HCT116 (cell line): ENCODE measurements at regions not wholly inside any gene's neighbourhood (a gene's known extent, or its start where the extent isn't known, plus 50 kb on each side); places are given as distances from the start of the nearest gene placed in this dataset.

Source experiments
- ATAC-seq: fragments of 200-7000 bp; cut with Tn5 transposase; 2 replicates; pipeline ENCODE4 v1.9.1; 2020; ENCODE audit warnings: mild to moderate bottlenecking, moderate library complexity
- BruUV-seq: library from RNA; stranded (reverse); fragments of 400-500 nt; replicated peaks from 2 replicates; lab custom pipeline; 2021; lab: Mats Ljungman, UMichigan
- CTCF ChIA-PET: fragments of 300-600 bp; sonication (Branson Sonifier 250); formaldehyde crosslinking; loops from one replicate; lab custom pipeline; 2021; ENCODE audit warnings: antibody characterized with exemption; lab: Charles Lee
- POLR2A ChIA-PET: fragments of 300-600, 350-600 bp; sonication (Branson Sonifier 250); formaldehyde crosslinking; loops from one replicate; lab custom pipeline; 2021; ENCODE audit warnings: antibody characterized with exemption; lab: Charles Lee
- RAD21 ChIA-PET, 2 experiments: fragments of 300-600 bp; sonication (Branson Sonifier 250); formaldehyde crosslinking; loops; one replicate each; lab custom pipeline; 2023; ENCODE audit warnings: low total read pairs in 2 of 2; ENCODE audit not compliant: uncharacterized antibody in 2 of 2, unreplicated experiment in 2 of 2, low non-redundant PET in 1 of 2; lab: Charles Lee
- DNase-seq: peaks from one replicate; pipeline ENCODE4 v3.0.0-alpha.2; 2010; ENCODE audit warnings: low read depth, low spot score
- H2AFZ ChIP-seq: fragments of 200-600 bp; shearing (Covaris generic), sonication (generic); 2 replicates; pipeline ENCODE4 v1.6.1; 2017; ENCODE audit warnings: low read depth, mixed run types, mixed read lengths, antibody characterized with exemption, low read length; ENCODE audit not compliant: poor library complexity, severe bottlenecking
- H3K27ac ChIP-seq: 2 replicates; pipeline ENCODE4 v1.5.1; 2012; ENCODE audit warnings: low read depth, low read length
- H3K27me3 ChIP-seq: fragments of 200-600 bp; sonication (generic); 2 replicates; pipeline ENCODE4 v1.6.1; 2016; ENCODE audit warnings: mixed run types, low read length, mixed read lengths; ENCODE audit not compliant: insufficient read depth
- H3K36me3 ChIP-seq, 2 experiments: fragments of 200-500 bp in 1 of 2; fragments of 200-600 bp in 1 of 2; sonication (Bioruptor generic) in 1 of 2; sonication (generic) in 1 of 2; 2 replicates each; pipeline versions ENCODE4 v1.5.1 to v1.6.1; 2014 to 2016; ENCODE audit warnings: low read length in 2 of 2, inconsistent platforms in 1 of 2, mixed read lengths in 1 of 2, mixed run types in 1 of 2; ENCODE audit not compliant: insufficient read depth in 2 of 2, control insufficient read depth in 1 of 2
- H3K4me1 ChIP-seq, 2 experiments: fragments of 200-600 bp in 1 of 2; sonication (generic) in 1 of 2; 2 replicates each; pipeline versions ENCODE4 v1.5.1 to v1.6.1; 2012 to 2017; ENCODE audit warnings: low read length in 2 of 2, inconsistent platforms in 1 of 2, mild to moderate bottlenecking in 1 of 2, mixed read lengths in 1 of 2, mixed run types in 1 of 2, moderate library complexity in 1 of 2; ENCODE audit not compliant: insufficient read depth in 2 of 2, control insufficient read depth in 1 of 2
- H3K4me2 ChIP-seq: fragments of 200-600 bp; sonication (generic); 2 replicates; pipeline ENCODE4 v1.6.1; 2017; ENCODE audit warnings: mixed run types, low read length, mixed read lengths
- H3K4me3 ChIP-seq, 2 experiments: fragments of 200-600 bp in 1 of 2; sonication (generic) in 1 of 2; replicated peaks in 1 of 2; 2 replicates each; pipeline ENCODE4 v1.5.1; 2011 to 2016; ENCODE audit warnings: low read length in 2 of 2, control low read depth in 1 of 2, low read depth in 1 of 2, mild to moderate bottlenecking in 1 of 2, mixed read lengths in 1 of 2, mixed run types in 1 of 2
- H3K79me2 ChIP-seq: fragments of 200-600 bp; sonication (generic); 2 replicates; pipeline ENCODE4 v1.6.1; 2017; ENCODE audit warnings: mild to moderate bottlenecking, mixed run types, low read length, moderate library complexity, mixed read lengths; ENCODE audit not compliant: insufficient read depth
- H3K9ac ChIP-seq: fragments of 200-600 bp; sonication (generic); 2 replicates; pipeline ENCODE4 v1.6.1; 2016; ENCODE audit warnings: low read length, mixed read lengths
- H3K9me2 ChIP-seq: fragments of 200-600 bp; sonication (generic), shearing (Covaris generic); 2 replicates; pipeline ENCODE4 v1.6.1; 2017; ENCODE audit warnings: mixed run types, mild to moderate bottlenecking, moderate library complexity; ENCODE audit not compliant: insufficient read depth
- H3K9me3 ChIP-seq, 2 experiments: fragments of 200-500 bp in 1 of 2; fragments of 200-600 bp in 1 of 2; sonication (Bioruptor generic) in 1 of 2; sonication (generic) in 1 of 2; 2 replicates each; pipeline ENCODE4 v1.6.1; 2014 to 2017; ENCODE audit warnings: low read length in 2 of 2, mixed read lengths in 2 of 2, inconsistent platforms in 1 of 2, low read depth in 1 of 2, mild to moderate bottlenecking in 1 of 2, mixed run types in 1 of 2, moderate library complexity in 1 of 2; ENCODE audit not compliant: control insufficient read depth in 1 of 2, insufficient read depth in 1 of 2
- H4K20me1 ChIP-seq: fragments of 200-600 bp; sonication (generic), shearing (Covaris generic); 2 replicates; pipeline ENCODE4 v1.6.1; 2017; ENCODE audit warnings: mixed run types, mild to moderate bottlenecking, moderate library complexity; ENCODE audit not compliant: insufficient read depth
- CTCF ChIP-seq, 3 experiments: fragments of 200-600 bp in 1 of 3; sonication (generic) in 1 of 3; IDR thresholded peaks in 2 of 3; conservative IDR thresholded peaks in 1 of 3; 2 replicates each; pipeline ENCODE4 v1.5.1; 2012 to 2017; ENCODE audit warnings: low read depth in 2 of 3, low read length in 2 of 3, antibody characterized with exemption in 1 of 3, borderline replicate concordance in 1 of 3, control low read depth in 1 of 3, mild to moderate bottlenecking in 1 of 3, mixed read lengths in 1 of 3, mixed run types in 1 of 3, moderate library complexity in 1 of 3; ENCODE audit not compliant: insufficient read depth in 1 of 3
- EGR1 ChIP-seq: IDR thresholded peaks from 2 replicates; pipeline ENCODE4 v1.6.1; 2012; ENCODE audit warnings: low read depth
- EZH2 ChIP-seq: fragments of 200-600 bp; sonication (generic); IDR thresholded peaks from 2 replicates; pipeline ENCODE4 v1.6.1; 2017; ENCODE audit warnings: antibody characterized with exemption, mixed run types
- POLR2A ChIP-seq: IDR thresholded peaks from 2 replicates; pipeline ENCODE4 v1.7.0; 2011; ENCODE audit warnings: borderline replicate concordance; ENCODE audit not compliant: insufficient read depth, insufficient read length; ENCODE audit errors: extremely low read depth
- POLR2AphosphoS5 ChIP-seq: IDR thresholded peaks from 2 replicates; pipeline ENCODE4 v1.6.1; 2011; ENCODE audit warnings: mild to moderate bottlenecking, low read depth, low read length, moderate library complexity
- REST ChIP-seq: IDR thresholded peaks from 2 replicates; pipeline ENCODE4 v1.6.1; 2012; ENCODE audit warnings: low read depth
- SIN3A ChIP-seq: IDR thresholded peaks from 2 replicates; pipeline ENCODE4 v1.6.1; 2012; ENCODE audit warnings: low read depth
- SP1 ChIP-seq: IDR thresholded peaks from 2 replicates; pipeline ENCODE4 v1.6.1; 2012; ENCODE audit warnings: low read depth
- SRF ChIP-seq: IDR thresholded peaks from 2 replicates; pipeline ENCODE4 v1.6.1; 2012; ENCODE audit warnings: low read depth
- YY1 ChIP-seq: IDR thresholded peaks from 2 replicates; pipeline ENCODE4 v1.6.1; 2011; ENCODE audit warnings: low read length, low read depth, moderate library complexity, mild to moderate bottlenecking; ENCODE audit not compliant: insufficient replicate concordance; ENCODE audit errors: extremely low read depth
- ZFX ChIP-seq: fragments of 450-650 bp; IDR thresholded peaks from 2 replicates; pipeline ENCODE4 v1.6.1; 2017
- ZNF274 ChIP-seq: fragments of 200-500 bp; sonication (Bioruptor generic); IDR thresholded peaks from 2 replicates; pipeline ENCODE4 v1.6.1; 2014; ENCODE audit warnings: mild to moderate bottlenecking, low read depth, low read length, inconsistent platforms
- intact Hi-C: fragments of 100-400 bp; cut with micrococcal nuclease; formaldehyde crosslinking; loops from 2 replicates; pipeline ENCODE4 v1.10.0; 2022

GRCh38 chr3:1513662-1514061 is 420.8 kb downstream of the CNTN6 start:
- H3K4me2 ChIP-seq, result no peak overlapping the region

GRCh38 chr3:1515882-1516281 is 423.1 kb downstream of the CNTN6 start:
- RAD21 ChIA-PET, result no interaction called here
- no peaks in the 10 kb centered on the region for H3K79me2 ChIP-seq
- no peak overlapping the region for H3K27ac ChIP-seq
- intact Hi-C loops, result no loop called here
- no peaks in the 10 kb centered on the region for H3K36me3 ChIP-seq
- TF ChIP-seq ZNF274 (no peak), SIN3A (no peak), POLR2A (no peak), SP1 (no peak), EGR1 (no peak), EZH2 (no peak), POLR2AphosphoS5 (no peak), YY1 (no peak), CTCF (IDR thresholded peaks at IDR 0.05 in 2 of 3, conservative IDR thresholded peaks at IDR 0.05 in 1 of 3; ENCODE audit: borderline replicate concordance in 1 of 3, insufficient read depth in 1 of 3, low read depth in 2 of 3, low read length in 2 of 3) (no peak), REST (no peak)
- TF ChIP-seq, all 23 proteins: peak for 0
- no TSS peak for BruUV-seq
- Histone ChIP-seq H4K20me1 (no peaks in the 10 kb centered on the region), H3K9me2 (no peaks in the 10 kb centered on the region), H3K9ac (no peak overlapping the region), H3K9me3 (peaks cover 0 to 10% of the 10 kb centered on the region in 2 experiments; a peak in 2 of 4 replicates), H2AFZ (no peak overlapping the region), H3K27me3 (no peaks in the 10 kb centered on the region), H3K4me2 (no peak overlapping the region), H3K4me3 (no peak overlapping the region), H3K4me1 (no peaks in the 10 kb centered on the region)
- ChIA-PET CTCF (no interaction called here), POLR2A (no interaction called here)
- no peak for DNase-seq
- ATAC-seq, result no peak

More at GRCh38 chr3:1513662-1514061, 420.8 kb downstream of the CNTN6 start:
- intact Hi-C loops, result no loop called here
- Histone ChIP-seq H3K9me3 (peaks cover 0 to 14% of the 10 kb centered on the region in 2 experiments; a peak in 2 of 4 replicates), H3K4me3 (no peak overlapping the region), H2AFZ (no peak overlapping the region), H3K9me2 (no peaks in the 10 kb centered on the region), H3K4me1 (no peaks in the 10 kb centered on the region), H3K79me2 (no peaks in the 10 kb centered on the region), H3K9ac (no peak overlapping the region), H3K27me3 (no peaks in the 10 kb centered on the region), H3K27ac (no peak overlapping the region), H4K20me1 (no peaks in the 10 kb centered on the region), H3K36me3 (no peaks in the 10 kb centered on the region)
- ATAC-seq (no peak), DNase-seq (no peak)
- no TSS peak for BruUV-seq
- no peak for TF ChIP-seq SP1
- TF ChIP-seq ZFX, result no peak
- no peak for TF ChIP-seq YY1
- no peak for TF ChIP-seq EZH2
- no peak for TF ChIP-seq POLR2A
- no peak for TF ChIP-seq SRF
- POLR2A ChIA-PET, result no interaction called here
- CTCF ChIA-PET, result no interaction called here
- RAD21 ChIA-PET, result no interaction called here
